GM23338 (cell line): ENCODE measurements at regions not wholly inside any gene's neighbourhood (a gene's known extent, or its start where the extent isn't known, plus 50 kb on each side); places are given as distances from the start of the nearest gene placed in this dataset.

Experiments
- ATAC-seq: fragments of 200-7000 bp; cut with Tn5 transposase; 3 replicates; pipeline ENCODE4 v1.9.1; 2020
- DNase-seq: peaks from one replicate; pipeline ENCODE4 v3.0.0-alpha.2; 2015; ENCODE audit warnings: low spot score
- H2AFZ ChIP-seq: fragments of 200-600 bp; sonication (generic); 2 replicates; pipeline ENCODE4 v1.8.0; 2016; ENCODE audit warnings: antibody characterized with exemption, mild to moderate bottlenecking, moderate library complexity
- H3F3A ChIP-seq: fragments of 200-600 bp; sonication (generic); replicated peaks from 2 replicates; pipeline ENCODE4 v1.8.0; 2017; ENCODE audit warnings: antibody characterized with exemption, mixed run types, low read depth
- H3K27ac ChIP-seq: fragments of 200-600 bp; sonication (generic); 2 replicates; pipeline ENCODE4 v1.6.1; 2016; ENCODE audit warnings: low read depth
- H3K27me3 ChIP-seq: fragments of 200-600 bp; sonication (generic); 2 replicates; pipeline ENCODE4 v1.8.0; 2016; ENCODE audit warnings: mild to moderate bottlenecking, mixed run types, moderate library complexity; ENCODE audit not compliant: insufficient read depth
- H3K36me3 ChIP-seq: fragments of 200-600 bp; sonication (generic); 2 replicates; pipeline ENCODE4 v1.8.0; 2016; ENCODE audit warnings: mild to moderate bottlenecking; ENCODE audit not compliant: insufficient read depth
- H3K4me1 ChIP-seq: fragments of 200-600 bp; sonication (generic); 2 replicates; pipeline ENCODE4 v1.8.0; 2016; ENCODE audit warnings: mild to moderate bottlenecking, moderate library complexity; ENCODE audit not compliant: insufficient read depth
- H3K4me2 ChIP-seq: fragments of 200-600 bp; sonication (generic); 2 replicates; pipeline ENCODE4 v1.7.1; 2017; ENCODE audit warnings: mixed run types
- H3K4me3 ChIP-seq: fragments of 200-600 bp; sonication (generic); 2 replicates; pipeline ENCODE4 v1.6.1; 2016; ENCODE audit warnings: mixed run types
- H3K79me2 ChIP-seq: fragments of 200-600 bp; sonication (generic); replicated peaks from 2 replicates; pipeline ENCODE4 v1.8.0; 2017; ENCODE audit warnings: mild to moderate bottlenecking; ENCODE audit not compliant: insufficient read depth
- H3K9me2 ChIP-seq: fragments of 200-600 bp; sonication (generic); 2 replicates; pipeline ENCODE4 v1.8.0; 2017; ENCODE audit not compliant: insufficient read depth
- H4K20me1 ChIP-seq: fragments of 200-600 bp; sonication (generic); replicated peaks from 2 replicates; pipeline ENCODE4 v1.8.0; 2017; ENCODE audit warnings: mild to moderate bottlenecking; ENCODE audit not compliant: insufficient read depth
- H3K27ac Mint-ChIP-seq: 2 replicates; pipeline ENCODE4 v1.8.0; 2020; ENCODE audit warnings: inconsistent platforms, mild to moderate bottlenecking, moderate library complexity, mixed read lengths
- H3K27me3 Mint-ChIP-seq: 3 replicates; pipeline ENCODE4 v1.8.0; 2022; ENCODE audit warnings: low read depth, mild to moderate bottlenecking, moderate library complexity, mixed read lengths, inconsistent platforms; ENCODE audit not compliant: insufficient read depth, poor library complexity
- H3K36me3 Mint-ChIP-seq: 3 replicates; pipeline ENCODE4 v1.8.0; 2021; ENCODE audit warnings: low read depth, mild to moderate bottlenecking, inconsistent platforms, moderate library complexity, mixed read lengths
- H3K4me1 Mint-ChIP-seq: 3 replicates; pipeline ENCODE4 v1.8.0; 2020; ENCODE audit warnings: mild to moderate bottlenecking, inconsistent platforms, mixed read lengths
- H3K4me3 Mint-ChIP-seq: 3 replicates; pipeline ENCODE4 v1.8.0; 2021; ENCODE audit warnings: moderate library complexity, mild to moderate bottlenecking, inconsistent platforms, mixed read lengths
- H3K9me3 Mint-ChIP-seq: 3 replicates; pipeline ENCODE4 v1.8.0; 2020; ENCODE audit warnings: moderate library complexity, mild to moderate bottlenecking, inconsistent platforms, mixed read lengths
- EZH2 ChIP-seq: fragments of 200-600 bp; sonication (generic); IDR thresholded peaks from one replicate; pipeline ENCODE4 v1.8.0; 2017; ENCODE audit warnings: antibody characterized with exemption, mild to moderate bottlenecking, low read depth; ENCODE audit not compliant: unreplicated experiment
- POLR2AphosphoS5 ChIP-seq: IDR thresholded peaks from 2 replicates; pipeline ENCODE4 v1.6.1; 2016; ENCODE audit warnings: antibody characterized with exemption, low read depth
- ZNF331 ChIP-seq: fragments of 250-450 bp; sonication (Bioruptor Pico); IDR thresholded peaks from 2 replicates; pipeline ENCODE4 v1.5.0; 2020; ENCODE audit warnings: low read depth, mild to moderate bottlenecking, moderate library complexity
- TF ChIP-seq, protein P1 (sequence below): fragments of 250-450 bp; sonication (Bioruptor Pico); IDR thresholded peaks from 2 replicates; pipeline ENCODE4 v1.5.0; 2020; ENCODE audit warnings: mild to moderate bottlenecking, moderate library complexity

DNA sequence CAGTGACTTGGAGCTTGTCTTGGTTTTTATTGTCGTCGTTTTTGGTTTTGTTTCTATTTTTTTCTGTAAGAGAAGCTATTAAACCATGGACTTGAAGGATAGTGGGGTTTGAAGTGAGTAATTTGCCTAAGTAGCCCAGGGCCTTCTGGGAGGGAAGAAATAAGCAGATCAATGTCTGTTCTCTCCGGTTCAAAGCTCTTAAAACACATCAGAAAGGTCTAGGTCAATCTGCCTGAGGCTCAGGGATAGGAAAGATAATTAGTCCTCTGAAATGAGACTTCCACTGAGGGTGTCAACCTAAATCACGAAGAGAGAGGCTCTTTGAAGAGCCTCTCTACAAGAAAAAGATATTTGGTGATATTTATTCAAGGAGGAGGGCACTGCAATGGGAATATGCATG, 178.0 kb downstream of the MATN1 start (continued):
- TF ChIP-seq, protein P1, sequence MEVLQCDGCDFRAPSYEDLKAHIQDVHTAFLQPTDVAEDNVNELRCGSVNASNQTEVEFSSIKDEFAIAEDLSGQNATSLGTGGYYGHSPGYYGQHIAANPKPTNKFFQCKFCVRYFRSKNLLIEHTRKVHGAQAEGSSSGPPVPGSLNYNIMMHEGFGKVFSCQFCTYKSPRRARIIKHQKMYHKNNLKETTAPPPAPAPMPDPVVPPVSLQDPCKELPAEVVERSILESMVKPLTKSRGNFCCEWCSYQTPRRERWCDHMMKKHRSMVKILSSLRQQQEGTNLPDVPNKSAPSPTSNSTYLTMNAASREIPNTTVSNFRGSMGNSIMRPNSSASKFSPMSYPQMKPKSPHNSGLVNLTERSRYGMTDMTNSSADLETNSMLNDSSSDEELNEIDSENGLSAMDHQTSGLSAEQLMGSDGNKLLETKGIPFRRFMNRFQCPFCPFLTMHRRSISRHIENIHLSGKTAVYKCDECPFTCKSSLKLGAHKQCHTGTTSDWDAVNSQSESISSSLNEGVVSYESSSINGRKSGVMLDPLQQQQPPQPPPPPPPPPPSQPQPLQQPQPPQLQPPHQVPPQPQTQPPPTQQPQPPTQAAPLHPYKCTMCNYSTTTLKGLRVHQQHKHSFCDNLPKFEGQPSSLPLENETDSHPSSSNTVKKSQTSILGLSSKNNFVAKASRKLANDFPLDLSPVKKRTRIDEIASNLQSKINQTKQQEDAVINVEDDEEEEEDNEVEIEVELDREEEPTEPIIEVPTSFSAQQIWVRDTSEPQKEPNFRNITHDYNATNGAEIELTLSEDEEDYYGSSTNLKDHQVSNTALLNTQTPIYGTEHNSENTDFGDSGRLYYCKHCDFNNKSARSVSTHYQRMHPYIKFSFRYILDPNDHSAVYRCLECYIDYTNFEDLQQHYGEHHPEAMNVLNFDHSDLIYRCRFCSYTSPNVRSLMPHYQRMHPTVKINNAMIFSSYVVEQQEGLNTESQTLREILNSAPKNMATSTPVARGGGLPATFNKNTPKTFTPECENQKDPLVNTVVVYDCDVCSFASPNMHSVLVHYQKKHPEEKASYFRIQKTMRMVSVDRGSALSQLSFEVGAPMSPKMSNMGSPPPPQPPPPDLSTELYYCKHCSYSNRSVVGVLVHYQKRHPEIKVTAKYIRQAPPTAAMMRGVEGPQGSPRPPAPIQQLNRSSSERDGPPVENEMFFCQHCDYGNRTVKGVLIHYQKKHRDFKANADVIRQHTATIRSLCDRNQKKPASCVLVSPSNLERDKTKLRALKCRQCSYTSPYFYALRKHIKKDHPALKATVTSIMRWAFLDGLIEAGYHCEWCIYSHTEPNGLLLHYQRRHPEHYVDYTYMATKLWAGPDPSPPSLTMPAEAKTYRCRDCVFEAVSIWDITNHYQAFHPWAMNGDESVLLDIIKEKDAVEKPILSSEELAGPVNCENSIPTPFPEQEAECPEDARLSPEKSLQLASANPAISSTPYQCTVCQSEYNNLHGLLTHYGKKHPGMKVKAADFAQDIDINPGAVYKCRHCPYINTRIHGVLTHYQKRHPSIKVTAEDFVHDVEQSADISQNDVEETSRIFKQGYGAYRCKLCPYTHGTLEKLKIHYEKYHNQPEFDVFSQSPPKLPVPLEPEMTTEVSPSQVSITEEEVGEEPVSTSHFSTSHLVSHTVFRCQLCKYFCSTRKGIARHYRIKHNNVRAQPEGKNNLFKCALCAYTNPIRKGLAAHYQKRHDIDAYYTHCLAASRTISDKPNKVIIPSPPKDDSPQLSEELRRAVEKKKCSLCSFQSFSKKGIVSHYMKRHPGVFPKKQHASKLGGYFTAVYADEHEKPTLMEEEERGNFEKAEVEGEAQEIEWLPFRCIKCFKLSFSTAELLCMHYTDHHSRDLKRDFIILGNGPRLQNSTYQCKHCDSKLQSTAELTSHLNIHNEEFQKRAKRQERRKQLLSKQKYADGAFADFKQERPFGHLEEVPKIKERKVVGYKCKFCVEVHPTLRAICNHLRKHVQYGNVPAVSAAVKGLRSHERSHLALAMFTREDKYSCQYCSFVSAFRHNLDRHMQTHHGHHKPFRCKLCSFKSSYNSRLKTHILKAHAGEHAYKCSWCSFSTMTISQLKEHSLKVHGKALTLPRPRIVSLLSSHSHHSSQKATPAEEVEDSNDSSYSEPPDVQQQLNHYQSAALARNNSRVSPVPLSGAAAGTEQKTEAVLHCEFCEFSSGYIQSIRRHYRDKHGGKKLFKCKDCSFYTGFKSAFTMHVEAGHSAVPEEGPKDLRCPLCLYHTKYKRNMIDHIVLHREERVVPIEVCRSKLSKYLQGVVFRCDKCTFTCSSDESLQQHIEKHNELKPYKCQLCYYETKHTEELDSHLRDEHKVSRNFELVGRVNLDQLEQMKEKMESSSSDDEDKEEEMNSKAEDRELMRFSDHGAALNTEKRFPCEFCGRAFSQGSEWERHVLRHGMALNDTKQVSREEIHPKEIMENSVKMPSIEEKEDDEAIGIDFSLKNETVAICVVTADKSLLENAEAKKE = no peak

DNA sequence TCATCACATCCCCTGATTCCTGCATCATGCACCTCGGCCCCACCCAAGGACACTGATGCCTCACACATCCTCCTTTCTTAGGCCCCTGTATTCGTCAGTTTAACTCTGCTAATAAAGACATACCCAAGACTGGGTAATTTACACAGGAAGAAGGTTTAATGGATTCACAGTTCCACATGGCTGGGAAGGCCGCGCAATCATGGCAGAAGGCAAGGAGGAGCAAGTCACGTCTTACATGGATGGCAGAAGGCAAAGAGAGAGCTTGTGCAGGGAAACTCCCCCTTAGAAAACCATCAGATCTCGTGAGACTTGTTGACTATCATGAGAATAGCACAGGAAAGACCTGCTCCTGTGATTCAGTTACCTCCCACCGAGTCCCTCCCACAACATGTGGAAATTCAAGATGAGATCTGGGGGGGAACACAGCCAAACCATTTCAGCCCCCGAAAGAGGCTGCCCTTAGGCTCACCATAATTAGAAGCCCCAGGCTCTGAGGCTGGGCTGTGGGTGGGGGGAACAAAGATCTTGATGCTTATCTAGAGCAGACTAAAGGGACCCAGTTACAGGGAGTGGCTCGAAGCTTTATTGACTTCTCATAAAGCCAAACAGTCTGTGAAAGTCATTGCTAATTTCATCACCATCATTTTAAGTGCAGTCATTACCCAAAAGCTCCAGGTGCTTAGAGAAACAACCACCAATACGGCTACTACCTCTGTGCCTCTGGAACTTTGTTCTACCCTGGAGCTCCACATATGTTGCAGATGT, 181.5 kb downstream of the MATN1 start:
- H3K4me3 ChIP-seq = no peak overlapping the region
- no peaks in the 10 kb centered on the region for H3K36me3 ChIP-seq
- H2AFZ ChIP-seq = no peak overlapping the region
- H3K27ac ChIP-seq = no peak overlapping the region
- DNase-seq (no peak), ATAC-seq (no peak)
- H3K9me2 ChIP-seq = 0 out of 2 replicates have a peak, but pooled peaks cover 3% of the 10 kb centered on the region
- no peaks in the 10 kb centered on the region for H3K4me1 ChIP-seq
- no peaks in the 10 kb centered on the region for H3F3A ChIP-seq
- Mint-ChIP-seq H3K4me1 (0 out of 3 replicates have a peak, but pooled peaks cover 4% of the 10 kb centered on the region), H3K9me3 (peaks cover 13% of the 10 kb centered on the region), H3K36me3 (peaks cover 4% of the 10 kb centered on the region; the same call in 2 of the 3 replicates), H3K27me3 (peaks cover 5% of the 10 kb centered on the region), H3K4me3 (no peak overlapping the region), H3K27ac (no peak overlapping the region)
- no peaks in the 10 kb centered on the region for H3K79me2 ChIP-seq
- H3K27me3 ChIP-seq = no peaks in the 10 kb centered on the region
- no peaks in the 10 kb centered on the region for H4K20me1 ChIP-seq
- H3K4me2 ChIP-seq = no peak overlapping the region
- TF ChIP-seq, protein P1 = no peak
- TF ChIP-seq EZH2 (no peak), POLR2AphosphoS5 (no peak), ZNF331 (CRISPR knock-in tag) (no peak)
